ENCODE measurements at regions not wholly inside any gene's neighbourhood (a gene's known extent, or its start where the extent isn't known, plus 50 kb on each side); places are given as distances from the start of the nearest gene placed in this dataset.
"Not testable (repeated sequence)": the region's sequence is repeated elsewhere in the genome, so short reads cannot be mapped to it uniquely, and the experiment has no call there.

DNA sequence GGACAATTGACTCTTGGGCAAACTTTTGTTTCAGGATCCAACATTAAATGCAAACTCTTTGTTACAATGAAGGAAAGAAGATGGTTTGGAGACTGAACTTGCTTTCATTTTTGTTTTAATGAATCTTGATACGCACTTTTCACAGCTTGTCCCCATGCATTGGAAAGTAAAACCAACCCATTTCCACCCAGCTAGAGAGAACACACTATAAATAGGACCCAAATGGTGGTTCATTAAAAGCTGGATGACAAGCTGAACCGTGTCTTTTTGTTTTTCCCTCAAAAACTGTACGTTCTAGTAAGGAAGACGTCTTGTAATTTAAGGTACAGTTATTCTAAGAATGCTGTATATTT, 95.3 kb upstream of the EGFL6 start:
- no peak for DNase-seq

GRCh38 chrX:13473442-13474163, 95.8 kb upstream of the EGFL6 start:
- DNase-seq: no peak

- DNase-seq: no peak
Observed at GRCh38 chrX:13472975-13473374, 96.4 kb upstream of the EGFL6 start.

DNA sequence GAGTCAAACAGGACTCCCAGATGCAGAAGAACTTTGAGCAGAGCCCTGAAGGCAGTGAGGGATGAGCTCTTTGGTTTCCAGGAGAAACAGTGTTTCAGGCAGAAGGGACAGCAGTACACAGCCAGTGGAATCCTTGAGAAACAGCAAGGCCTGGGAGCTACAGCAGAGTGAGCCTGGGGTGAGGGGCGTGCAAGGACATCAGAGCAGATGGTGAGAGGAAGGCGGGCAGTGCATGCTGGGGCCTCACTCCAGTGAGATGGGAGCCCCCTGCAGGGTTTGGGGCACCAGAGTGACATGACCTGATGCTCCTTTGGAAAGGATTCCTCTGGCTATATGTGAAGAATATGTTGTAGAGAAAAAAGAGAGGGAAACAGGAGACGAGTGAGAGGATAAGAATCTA, 98.1 kb upstream of the EGFL6 start:
- no peak for DNase-seq

- DNase-seq: no peak
Observed at GRCh38 chrX:13470685-13470977, 98.8 kb upstream of the EGFL6 start.

DNA sequence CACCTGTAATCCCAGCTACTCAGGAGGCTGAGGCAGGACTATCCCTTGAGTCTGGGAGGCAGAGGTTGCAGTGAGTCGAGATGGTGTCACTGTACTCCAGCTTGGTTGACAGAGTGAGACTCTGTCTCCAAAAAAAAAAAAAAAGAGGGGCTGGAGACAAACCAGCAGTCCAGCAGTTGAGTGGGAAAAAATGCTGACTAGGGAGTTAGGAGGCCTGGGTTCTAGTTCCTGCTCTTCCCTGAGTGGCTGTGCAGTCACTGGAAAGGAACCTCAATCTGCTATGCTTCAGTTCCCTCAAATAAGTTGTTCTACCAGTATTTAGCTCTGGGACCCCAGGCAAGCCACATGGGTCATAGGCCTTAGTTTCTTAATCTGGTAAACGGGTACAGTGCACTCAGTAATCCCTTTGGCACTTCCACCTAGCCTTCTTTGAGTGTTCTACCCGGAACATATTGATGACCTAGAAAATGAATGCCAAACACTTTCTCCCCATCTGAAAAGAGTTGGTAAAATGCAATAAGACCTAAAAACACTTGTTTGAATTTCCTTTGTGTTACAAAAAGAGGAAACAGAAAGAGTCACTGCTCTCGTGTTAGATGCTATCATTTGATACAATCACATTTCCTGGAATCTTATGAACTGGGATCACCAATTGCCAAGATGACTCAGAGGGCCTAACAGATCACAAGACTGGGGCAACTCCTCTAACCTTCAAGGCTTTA, 99.3 kb upstream of the EGFL6 start:
- no peak for DNase-seq

GRCh38 chrX:13468096-13468495, 101.3 kb upstream of the EGFL6 start:
- no peak for DNase-seq

GRCh38 chrX:13467243-13467642, 102.2 kb upstream of the EGFL6 start:
- DNase-seq: no peak

DNA sequence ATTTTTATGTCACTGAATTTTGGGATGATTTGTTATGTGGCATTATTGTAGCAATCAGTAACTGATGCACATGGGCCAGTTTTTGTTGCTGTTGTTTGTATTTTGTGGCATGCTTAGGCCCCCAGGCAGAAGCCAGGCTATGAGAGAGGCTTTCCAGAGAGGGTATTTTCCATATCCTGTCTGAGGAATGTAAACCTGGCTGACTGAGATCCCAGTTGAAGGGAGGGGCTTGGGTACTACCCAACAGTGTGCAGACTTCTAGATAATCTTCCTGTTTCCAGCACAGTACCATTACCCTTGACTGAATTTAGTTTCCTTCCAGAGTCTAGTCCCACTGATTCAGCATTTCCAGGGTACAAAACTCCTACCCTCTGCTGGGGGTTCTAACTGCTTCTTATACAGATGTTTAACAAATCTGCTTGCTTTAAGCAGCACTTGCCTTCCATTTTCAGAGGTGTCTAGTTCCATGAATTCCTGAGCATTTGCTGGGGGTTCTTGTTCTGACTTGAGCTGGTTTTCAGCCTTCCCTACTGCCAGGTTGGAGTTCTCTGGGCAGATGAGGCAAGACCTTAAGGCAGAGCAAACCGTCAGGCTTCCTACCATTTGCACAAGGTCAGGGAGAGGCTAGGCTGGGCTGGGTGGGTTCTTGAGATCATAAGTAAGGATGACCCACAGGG, 104.7 kb upstream of the EGFL6 start:
- no peak for DNase-seq

- peak; percentile 75 for DNase-seq
Observed at GRCh38 chrX:13463608-13464007, 105.8 kb upstream of the EGFL6 start.

DNA sequence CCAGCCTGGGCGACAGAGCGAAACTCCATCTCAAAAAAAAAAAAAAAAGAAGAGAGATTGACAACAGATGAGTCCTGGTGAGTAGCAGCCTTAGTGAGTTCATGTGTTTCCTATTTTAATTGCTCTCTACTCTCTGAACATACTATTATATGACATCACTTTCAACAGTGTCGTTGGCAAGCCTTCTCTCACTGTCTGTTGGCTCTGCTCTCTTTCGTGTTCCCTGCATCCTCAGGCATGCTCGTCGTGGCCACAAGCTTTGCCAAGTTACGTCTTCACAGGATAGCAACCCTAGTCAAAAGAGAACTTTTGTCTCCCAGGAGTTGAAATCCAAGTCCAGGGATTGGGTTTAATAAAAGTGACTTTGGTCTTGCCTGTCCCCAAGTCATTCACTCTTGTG, 117.1 kb upstream of the EGFL6 start:
- DNase-seq: no peak

GRCh38 chrX:13449441-13449840, 120.0 kb upstream of the EGFL6 start:
- DNase-seq: no peak

GRCh38 chrX:13448941-13449340, 120.5 kb upstream of the EGFL6 start:
- DNase-seq: no peak

GRCh38 chrX:13441608-13442007, 121.8 kb upstream of the ATXN3L start:
- DNase-seq: not testable (repeated sequence)

DNA sequence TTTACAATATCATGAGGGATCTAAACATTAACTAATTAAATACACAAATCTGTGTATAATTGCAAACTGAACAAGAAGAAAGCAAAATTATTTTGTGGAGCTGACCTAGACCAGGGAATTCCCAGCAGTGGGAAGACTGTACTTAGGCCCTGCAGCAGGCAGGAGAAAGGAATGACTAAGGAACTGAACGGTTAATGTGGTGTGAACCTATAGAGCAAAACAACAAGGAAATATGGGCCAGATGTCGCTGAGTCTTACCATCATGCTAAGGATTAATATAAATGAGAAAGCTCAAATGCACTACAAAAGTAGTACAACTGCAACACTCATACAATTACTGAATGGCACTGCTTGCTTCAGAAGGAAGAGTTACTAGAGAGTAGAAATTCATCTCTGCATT, 120.3 kb upstream of the ATXN3L start:
- no peak for DNase-seq

DNA sequence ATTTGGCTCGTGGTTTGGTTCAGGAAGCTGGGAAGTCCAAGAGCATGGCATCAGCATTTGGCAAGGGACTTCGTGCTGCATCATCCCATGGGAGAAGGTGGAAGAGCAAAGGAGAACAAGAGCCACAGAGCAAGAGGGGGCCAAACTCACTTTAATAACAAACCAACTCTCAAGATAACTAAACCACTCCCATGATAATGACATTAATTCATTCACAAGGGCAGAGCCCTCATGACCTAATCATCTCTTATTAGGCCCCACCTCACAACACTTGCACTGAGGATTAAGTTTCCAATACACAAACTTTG, 113.4 kb upstream of the ATXN3L start:
- no peak for DNase-seq

DNA sequence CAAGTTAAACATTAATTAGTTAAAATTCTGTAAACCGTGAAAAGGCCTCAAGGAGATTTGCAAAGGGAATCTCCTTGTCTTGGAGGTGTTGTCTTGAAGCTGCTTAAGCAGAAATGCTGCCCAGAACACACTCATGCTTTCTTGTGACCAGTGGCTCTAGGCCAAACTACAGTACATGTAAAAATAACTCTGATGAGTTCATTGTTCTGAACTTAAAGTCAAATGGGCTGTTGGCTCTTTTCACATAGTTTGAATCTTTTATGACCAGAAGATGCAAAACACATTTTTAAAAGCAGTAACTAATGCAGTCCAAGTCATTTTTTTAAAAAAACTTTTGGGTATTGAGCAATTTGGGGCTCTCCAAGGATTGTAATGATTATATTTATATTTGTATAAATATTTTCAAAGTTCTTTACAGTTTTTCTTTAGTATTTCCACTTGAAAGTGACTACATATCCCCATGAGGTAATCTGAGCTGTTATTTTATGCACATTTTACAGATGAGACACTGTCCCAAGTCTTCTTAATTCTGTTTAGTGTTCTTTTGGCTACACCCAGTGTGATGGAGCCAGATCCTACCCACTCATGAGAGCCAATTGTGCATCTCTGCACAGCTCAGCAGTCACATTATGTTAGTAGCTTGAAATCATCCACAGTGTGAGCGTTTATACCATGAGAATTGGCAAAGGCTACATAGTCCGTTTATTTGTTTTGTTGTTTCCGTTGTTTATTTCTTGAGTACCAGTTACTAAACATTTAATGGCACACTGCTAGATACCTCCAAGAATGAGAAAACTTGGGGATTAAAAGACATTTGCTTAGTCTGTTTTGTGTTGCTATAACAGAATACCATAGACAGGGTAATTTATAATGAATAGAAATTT, 112.8 kb upstream of the ATXN3L start:
- DNase-seq: no peak

DNA sequence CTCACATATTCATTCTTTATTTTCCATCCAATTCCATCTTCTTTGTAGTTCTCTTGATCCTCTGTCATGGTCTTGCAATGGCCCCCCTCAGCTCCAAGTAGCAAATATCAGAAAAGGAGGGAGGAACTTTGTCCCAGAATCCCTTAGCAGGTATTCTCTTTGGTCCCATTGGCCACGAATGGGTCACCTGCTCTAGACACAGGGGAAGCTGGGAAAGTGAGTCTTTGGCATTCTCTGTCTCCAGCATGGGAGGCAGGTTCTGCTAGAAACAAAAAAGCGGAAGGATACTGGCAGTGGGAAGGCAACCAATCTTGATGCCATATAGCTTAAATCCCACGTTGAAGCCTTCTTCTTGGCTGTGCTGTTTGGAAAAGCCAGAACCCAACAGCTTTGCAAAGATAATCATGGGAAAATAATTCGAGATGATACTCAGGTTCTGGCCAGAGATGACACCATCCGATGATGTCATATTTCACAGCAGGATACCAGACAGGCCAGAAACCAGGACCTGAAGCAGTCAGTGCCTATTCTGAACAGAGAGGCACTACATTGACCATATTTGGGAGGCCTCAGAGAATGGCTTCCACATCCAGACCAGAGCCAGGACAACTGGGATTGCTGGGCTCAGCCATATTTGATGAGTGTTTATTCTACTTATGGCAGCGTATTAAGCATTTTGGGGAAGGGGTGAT, 110.4 kb upstream of the ATXN3L start:
- no peak for DNase-seq

DNA sequence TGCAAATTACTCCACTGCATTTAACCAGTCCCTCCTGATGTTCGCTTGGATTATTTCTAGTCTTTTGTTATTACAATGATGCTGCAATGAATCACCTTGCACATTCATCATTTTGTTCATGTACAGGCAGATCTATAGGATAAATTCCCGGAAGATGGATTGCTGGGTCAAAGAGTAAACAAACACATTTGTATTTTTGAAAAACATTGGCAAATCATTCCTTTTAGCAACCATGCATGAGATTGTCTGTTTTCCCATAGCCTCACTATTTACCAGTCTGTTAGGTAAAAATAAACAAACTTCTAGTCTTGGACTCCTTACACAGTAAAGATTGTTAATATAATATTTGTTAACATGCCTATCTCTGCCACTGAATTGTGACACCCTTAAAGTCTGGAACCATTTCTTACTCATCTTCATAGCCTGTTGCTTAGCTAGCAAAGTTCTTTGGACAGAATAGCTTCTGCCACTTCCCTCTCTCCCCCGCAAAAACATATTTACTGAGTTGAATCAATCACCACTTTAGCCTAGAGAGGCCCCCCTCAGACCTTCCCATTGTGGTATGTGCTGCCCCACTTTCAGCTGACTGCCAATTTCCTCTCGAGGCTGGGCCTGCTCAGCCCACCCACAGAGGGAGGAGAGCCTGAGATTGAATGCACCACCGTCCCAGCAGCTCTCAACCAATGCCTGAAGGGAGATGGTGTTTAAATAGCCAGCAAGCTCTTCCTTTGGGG, 108.4 kb upstream of the ATXN3L start:
- DNase-seq: no peak

GRCh38 chrX:13427441-13428052, 107.7 kb upstream of the ATXN3L start:
- no peak for DNase-seq

DNA sequence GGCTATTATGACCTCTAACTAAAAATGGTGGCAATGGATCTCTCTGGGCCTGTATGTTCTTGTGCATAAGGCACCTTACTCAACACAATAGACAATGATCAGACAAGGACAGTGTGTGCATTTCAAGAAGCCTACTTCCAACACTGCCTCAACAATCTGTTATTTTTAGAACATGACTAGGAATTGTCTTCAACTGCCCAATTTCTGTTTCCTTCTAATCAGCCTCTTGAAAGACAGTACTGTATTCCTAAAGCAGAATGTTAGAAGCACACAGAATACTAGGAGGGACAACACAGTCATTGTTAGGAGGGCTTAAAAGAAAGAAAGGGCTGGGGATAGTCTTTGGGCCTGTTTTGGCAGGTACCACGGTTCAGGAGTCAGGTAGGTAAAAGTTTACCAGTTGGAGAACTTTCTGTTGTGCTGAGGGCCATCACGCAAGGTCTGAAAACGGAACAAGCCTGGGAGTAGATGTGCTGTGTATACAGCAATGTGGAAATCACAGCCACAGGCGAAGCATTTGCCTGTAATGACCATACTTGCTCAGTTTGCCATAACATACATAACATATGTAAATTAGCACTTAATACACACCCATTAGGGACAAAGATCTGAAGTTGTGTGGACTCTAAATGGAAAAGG, 100.8 kb upstream of the ATXN3L start:
- DNase-seq: no peak

Data from NCI-H2029 (cell line).